GM19035 (cell line): ENCODE measurements at regions not wholly inside any gene's neighbourhood (a gene's known extent, or its start where the extent isn't known, plus 50 kb on each side); places are given as distances from the start of the nearest gene placed in this dataset.

Experiments
- ATAC-seq: cut with Tn5 transposase; IDR thresholded peaks from one replicate; pipeline ENCODE4 v1.9.1; 2021; ENCODE audit not compliant: unreplicated experiment

GRCh38 chr1:208928349-208929010 lies 655.0 kb upstream of the CAMK1G start:
- no peak for ATAC-seq

- no peak for ATAC-seq
These were observed 653.9 kb upstream of the CAMK1G start for GRCh38 chr1:208929575-208929974.

- no peak for ATAC-seq
These were observed 651.6 kb upstream of the CAMK1G start for GRCh38 chr1:208931936-208932335.

GRCh38 chr1:208933984-208934525 lies 649.5 kb upstream of the CAMK1G start:
- no peak for ATAC-seq

GRCh38 chr1:208934933-208935332 lies 648.6 kb upstream of the CAMK1G start:
- ATAC-seq, result no peak

GRCh38 chr1:208935517-208936187 lies 647.9 kb upstream of the CAMK1G start:
- no peak for ATAC-seq

- ATAC-seq, result no peak
These were observed 643.9 kb upstream of the CAMK1G start for GRCh38 chr1:208939537-208940085.

GRCh38 chr1:208942394-208943130 lies 641.0 kb upstream of the CAMK1G start:
- no peak for ATAC-seq

GRCh38 chr1:208943291-208943690 lies 640.2 kb upstream of the CAMK1G start:
- no peak for ATAC-seq

- no peak for ATAC-seq
These were observed 638.5 kb upstream of the CAMK1G start for GRCh38 chr1:208944981-208945451.

- ATAC-seq, result no peak
These were observed 633.3 kb upstream of the CAMK1G start for GRCh38 chr1:208950206-208950605.

- ATAC-seq, result no peak
These were observed 632.4 kb upstream of the CAMK1G start for GRCh38 chr1:208951026-208951525.

GRCh38 chr1:208951908-208952307 lies 631.6 kb upstream of the CAMK1G start:
- no peak for ATAC-seq

GRCh38 chr1:208962867-208963266 lies 620.6 kb upstream of the CAMK1G start:
- no peak for ATAC-seq

- no peak for ATAC-seq
These were observed 618.2 kb upstream of the CAMK1G start for GRCh38 chr1:208965351-208965750.

GRCh38 chr1:208967334-208967733 lies 616.2 kb upstream of the CAMK1G start:
- no peak for ATAC-seq

GRCh38 chr1:208974717-208975116 lies 608.8 kb upstream of the CAMK1G start:
- ATAC-seq, result no peak

- ATAC-seq, result no peak
These were observed 608.1 kb upstream of the CAMK1G start for GRCh38 chr1:208975456-208975855.

GRCh38 chr1:208977012-208977411 lies 606.5 kb upstream of the CAMK1G start:
- ATAC-seq, result no peak

GRCh38 chr1:208977638-208978256 lies 605.8 kb upstream of the CAMK1G start:
- ATAC-seq, result no peak

- ATAC-seq, result no peak
These were observed 603.7 kb upstream of the CAMK1G start for GRCh38 chr1:208979776-208980175.
